ENCODE measurements at regions not wholly inside any gene's neighbourhood (a gene's known extent, or its start where the extent isn't known, plus 50 kb on each side); places are given as distances from the start of the nearest gene placed in this dataset.
A peak's percentile ranks its signal among the peaks of the same experiment; 100 is the strongest.

GRCh38 chr10:47107007-47107747 lies 192.8 kb upstream of the GDF10 start:
- H3K79me2 ChIP-seq (ENCODE audit: insufficient read depth, low read length), result no peaks in the 10 kb centered on the region
- H2AFZ ChIP-seq (ENCODE audit: low read length), result no peak overlapping the region
- no peaks in the 10 kb centered on the region for H3K36me3 ChIP-seq (ENCODE audit: insufficient read depth, low read length)
- H3K4me2 ChIP-seq (ENCODE audit: low read depth, low read length, poor library complexity, severe bottlenecking), result peak overlapping the region; percentile 2
- peaks cover 89% of the 10 kb centered on the region for H3K4me1 ChIP-seq (ENCODE audit: insufficient read depth, low read length, poor library complexity, severe bottlenecking)
- H3K27me3 ChIP-seq (ENCODE audit: insufficient read depth, low read length, poor library complexity, severe bottlenecking), result no peaks in the 10 kb centered on the region
- H3K9me2 ChIP-seq (replicated peaks; ENCODE audit: low read depth, low read length), result no peaks in the 10 kb centered on the region
- H3K9ac ChIP-seq (ENCODE audit: low read depth, low read length, poor library complexity, severe bottlenecking), result no peak overlapping the region
- TF ChIP-seq, protein P1, sequence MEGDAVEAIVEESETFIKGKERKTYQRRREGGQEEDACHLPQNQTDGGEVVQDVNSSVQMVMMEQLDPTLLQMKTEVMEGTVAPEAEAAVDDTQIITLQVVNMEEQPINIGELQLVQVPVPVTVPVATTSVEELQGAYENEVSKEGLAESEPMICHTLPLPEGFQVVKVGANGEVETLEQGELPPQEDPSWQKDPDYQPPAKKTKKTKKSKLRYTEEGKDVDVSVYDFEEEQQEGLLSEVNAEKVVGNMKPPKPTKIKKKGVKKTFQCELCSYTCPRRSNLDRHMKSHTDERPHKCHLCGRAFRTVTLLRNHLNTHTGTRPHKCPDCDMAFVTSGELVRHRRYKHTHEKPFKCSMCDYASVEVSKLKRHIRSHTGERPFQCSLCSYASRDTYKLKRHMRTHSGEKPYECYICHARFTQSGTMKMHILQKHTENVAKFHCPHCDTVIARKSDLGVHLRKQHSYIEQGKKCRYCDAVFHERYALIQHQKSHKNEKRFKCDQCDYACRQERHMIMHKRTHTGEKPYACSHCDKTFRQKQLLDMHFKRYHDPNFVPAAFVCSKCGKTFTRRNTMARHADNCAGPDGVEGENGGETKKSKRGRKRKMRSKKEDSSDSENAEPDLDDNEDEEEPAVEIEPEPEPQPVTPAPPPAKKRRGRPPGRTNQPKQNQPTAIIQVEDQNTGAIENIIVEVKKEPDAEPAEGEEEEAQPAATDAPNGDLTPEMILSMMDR (conservative IDR thresholded peaks at IDR 0.05; ENCODE audit: low read length), result no peak
- no peak for TF ChIP-seq EZH2phosphoT487 (IDR thresholded peaks at IDR 0.05; ENCODE audit: borderline replicate concordance)
- no peaks in the 10 kb centered on the region for H3K9me3 ChIP-seq (ENCODE audit: insufficient read depth, low read depth, low read length)
- peaks cover 7% of the 10 kb centered on the region for H3F3A ChIP-seq (ENCODE audit: low read depth)
- no peaks in the 10 kb centered on the region for H4K20me1 ChIP-seq (ENCODE audit: insufficient read depth, low read length, poor library complexity, severe bottlenecking)
- no peak overlapping the region for H3K4me3 ChIP-seq (ENCODE audit: low read length, poor library complexity, severe bottlenecking)

GRCh38 chr10:47109906-47110305 lies 190.1 kb upstream of the GDF10 start:
- no peaks in the 10 kb centered on the region for H3K9me3 ChIP-seq (ENCODE audit: insufficient read depth, low read depth, low read length)
- H4K20me1 ChIP-seq (ENCODE audit: insufficient read depth, low read length, poor library complexity, severe bottlenecking), result no peaks in the 10 kb centered on the region
- TF ChIP-seq, protein P1 (conservative IDR thresholded peaks at IDR 0.05; ENCODE audit: low read length), result no peak
- TF ChIP-seq EZH2phosphoT487 (IDR thresholded peaks at IDR 0.05; ENCODE audit: borderline replicate concordance), result no peak
- no peaks in the 10 kb centered on the region for H3K36me3 ChIP-seq (ENCODE audit: insufficient read depth, low read length)
- no peak overlapping the region for H3K4me3 ChIP-seq (ENCODE audit: low read length, poor library complexity, severe bottlenecking)
- H3K4me2 ChIP-seq (ENCODE audit: low read depth, low read length, poor library complexity, severe bottlenecking), result no peak overlapping the region
- no peaks in the 10 kb centered on the region for H3K9me2 ChIP-seq (replicated peaks; ENCODE audit: low read depth, low read length)
- H3K79me2 ChIP-seq (ENCODE audit: insufficient read depth, low read length), result no peaks in the 10 kb centered on the region
- H3K4me1 ChIP-seq (ENCODE audit: insufficient read depth, low read length, poor library complexity, severe bottlenecking), result peaks cover 73% of the 10 kb centered on the region
- no peak overlapping the region for H3K9ac ChIP-seq (ENCODE audit: low read depth, low read length, poor library complexity, severe bottlenecking)
- peaks cover 7% of the 10 kb centered on the region for H3F3A ChIP-seq (ENCODE audit: low read depth)
- H2AFZ ChIP-seq (ENCODE audit: low read length), result no peak overlapping the region
- H3K27me3 ChIP-seq (ENCODE audit: insufficient read depth, low read length, poor library complexity, severe bottlenecking), result no peaks in the 10 kb centered on the region

- Histone ChIP-seq H3K9me3 (ENCODE audit: insufficient read depth, low read depth, low read length) (no peaks in the 10 kb centered on the region), H3K9me2 (replicated peaks; ENCODE audit: low read depth, low read length) (no peaks in the 10 kb centered on the region), H3K9ac (ENCODE audit: low read depth, low read length, poor library complexity, severe bottlenecking) (peak overlapping the region; percentile 27), H3K36me3 (ENCODE audit: insufficient read depth, low read length) (no peaks in the 10 kb centered on the region), H3F3A (ENCODE audit: low read depth) (no peaks in the 10 kb centered on the region), H3K27me3 (ENCODE audit: insufficient read depth, low read length, poor library complexity, severe bottlenecking) (no peaks in the 10 kb centered on the region), H3K79me2 (ENCODE audit: insufficient read depth, low read length) (no peaks in the 10 kb centered on the region), H3K4me1 (ENCODE audit: insufficient read depth, low read length, poor library complexity, severe bottlenecking) (peaks cover 58% of the 10 kb centered on the region), H3K4me2 (ENCODE audit: low read depth, low read length, poor library complexity, severe bottlenecking) (peak overlapping the region; percentile 65), H4K20me1 (ENCODE audit: insufficient read depth, low read length, poor library complexity, severe bottlenecking) (no peaks in the 10 kb centered on the region), H2AFZ (ENCODE audit: low read length) (peak overlapping the region; percentile 53; the same call in 1 of the 2 replicates), H3K4me3 (ENCODE audit: low read length, poor library complexity, severe bottlenecking) (peak overlapping the region; percentile 34)
- TF ChIP-seq EZH2phosphoT487 (IDR thresholded peaks at IDR 0.05; ENCODE audit: borderline replicate concordance), result no peak
- TF ChIP-seq, protein P1 (conservative IDR thresholded peaks at IDR 0.05; ENCODE audit: low read length), result peak; percentile 72
Measured at GRCh38 chr10:47111329-47111862, 188.6 kb upstream of the GDF10 start.

Data from Loucy (cell line).